CD4-positive, alpha-beta T cell treated with Interleukin-4 for 4 hours (primary cell): ENCODE measurements at regions not wholly inside any gene's neighbourhood (a gene's known extent, or its start where the extent isn't known, plus 50 kb on each side); places are given as distances from the start of the nearest gene placed in this dataset.

Experiments used
- DNase-seq: peaks from one replicate; pipeline ENCODE4 v3.0.0-alpha.2; 2020

DNA sequence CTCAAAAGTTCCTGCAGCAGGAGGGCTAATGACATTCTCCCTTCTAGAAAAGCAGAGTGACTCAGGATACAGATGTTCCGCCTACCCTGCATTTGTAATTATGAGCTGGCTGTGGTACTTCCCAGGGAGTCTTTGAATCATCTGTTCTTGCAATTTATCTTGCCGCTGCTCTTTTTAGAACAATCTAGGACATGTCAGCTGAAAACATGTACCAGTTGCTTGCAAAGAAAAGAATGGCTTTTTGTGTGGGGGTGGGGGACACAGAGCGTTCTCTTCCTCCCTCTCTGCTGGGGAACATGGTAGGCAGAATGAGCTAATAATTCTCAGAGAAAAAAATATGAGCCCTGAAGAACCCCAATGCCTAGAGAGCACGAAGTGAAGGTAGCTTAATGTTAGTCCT, 51.7 kb upstream of the TUT7 start:
- DNase-seq = no peak

DNA sequence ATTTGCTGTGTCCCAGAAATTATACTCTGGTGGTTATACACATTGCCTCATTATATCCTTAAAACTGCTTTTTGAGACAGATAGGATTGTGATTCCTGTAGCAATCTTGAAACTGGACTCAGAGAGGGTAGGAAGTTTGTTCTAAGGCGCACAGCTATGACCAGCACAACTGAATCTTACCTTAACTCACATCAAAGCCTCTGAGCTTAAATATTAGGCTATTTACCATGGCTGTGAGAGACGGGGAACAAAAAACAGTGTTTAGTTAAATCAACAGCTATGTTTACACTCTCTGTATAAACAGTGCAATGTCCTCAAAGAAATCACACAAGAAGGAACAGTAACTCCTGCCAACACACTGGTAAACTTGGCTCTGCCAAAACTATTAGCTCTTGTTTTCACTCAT, 50.9 kb upstream of the TUT7 start:
- DNase-seq = no peak
